GM19240 (cell line): ENCODE measurements at regions not wholly inside any gene's neighbourhood (a gene's known extent, or its start where the extent isn't known, plus 50 kb on each side); places are given as distances from the start of the nearest gene placed in this dataset.

Source experiments
- DNase-seq: peaks from one replicate; pipeline ENCODE4 v3.0.0; 2011; ENCODE audit warnings: low spot score; ENCODE audit not compliant: insufficient read length

DNA sequence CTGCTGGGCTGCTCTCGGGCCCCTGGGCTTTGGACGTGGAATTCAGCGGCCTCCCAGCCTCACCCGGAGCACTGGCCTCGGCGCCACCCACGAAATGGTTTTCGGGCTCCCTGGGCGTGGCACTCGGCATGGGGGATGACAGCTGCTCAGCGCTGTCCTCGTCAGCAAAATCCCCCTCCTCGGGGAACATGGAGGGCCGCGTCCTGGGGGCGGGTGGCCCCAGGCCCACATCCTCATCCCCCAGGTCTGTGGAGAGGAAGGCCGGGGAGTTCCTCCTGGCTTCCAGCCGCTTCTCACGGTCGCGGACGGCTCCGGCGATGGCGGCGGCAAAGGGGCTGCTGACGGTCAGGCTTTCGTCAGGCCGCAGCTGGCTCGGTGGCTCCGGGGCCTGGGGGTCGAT, 88.4 kb downstream of the CTTN start:
- no peak for DNase-seq

DNA sequence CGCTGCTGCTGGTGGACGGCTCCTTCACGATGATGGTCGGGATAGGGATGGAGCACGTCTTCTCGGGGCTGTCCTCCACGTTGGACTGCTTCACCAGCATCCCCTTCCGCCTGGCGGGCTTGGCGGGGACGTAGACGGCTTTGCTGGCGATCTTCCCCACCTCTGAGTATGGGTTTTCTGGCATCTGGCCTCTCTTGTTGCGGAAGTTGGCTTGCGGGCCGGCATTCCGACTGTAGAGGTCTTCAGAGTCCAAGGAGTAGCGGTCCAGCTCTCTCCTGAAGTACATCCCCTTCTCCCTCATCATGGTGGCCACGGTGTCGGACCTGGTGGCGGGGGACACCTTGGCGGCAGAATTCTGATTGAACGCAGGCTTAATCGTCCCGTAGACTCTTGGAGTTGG, 88.8 kb downstream of the CTTN start:
- DNase-seq, result no peak

DNA sequence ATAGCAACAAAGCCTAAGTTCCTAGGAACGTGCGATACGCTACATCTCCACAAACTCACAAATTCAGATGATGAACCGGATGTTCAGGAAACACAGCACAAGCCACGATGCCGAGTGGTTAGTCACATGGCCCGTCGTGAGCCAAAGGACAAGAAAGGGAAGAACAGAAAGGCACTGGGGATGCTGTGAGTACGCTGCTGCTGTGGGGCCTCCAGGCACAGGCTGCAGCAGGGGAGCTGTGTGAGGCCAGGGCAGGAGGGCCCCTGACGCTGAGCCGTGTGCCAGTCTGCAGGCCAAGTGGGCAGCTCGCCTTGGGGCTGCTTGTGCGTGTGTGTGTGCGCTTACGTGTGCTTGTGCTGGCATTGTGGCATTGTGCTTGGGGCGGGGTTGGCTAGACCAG, 89.4 kb downstream of the CTTN start:
- DNase-seq, result no peak

DNA sequence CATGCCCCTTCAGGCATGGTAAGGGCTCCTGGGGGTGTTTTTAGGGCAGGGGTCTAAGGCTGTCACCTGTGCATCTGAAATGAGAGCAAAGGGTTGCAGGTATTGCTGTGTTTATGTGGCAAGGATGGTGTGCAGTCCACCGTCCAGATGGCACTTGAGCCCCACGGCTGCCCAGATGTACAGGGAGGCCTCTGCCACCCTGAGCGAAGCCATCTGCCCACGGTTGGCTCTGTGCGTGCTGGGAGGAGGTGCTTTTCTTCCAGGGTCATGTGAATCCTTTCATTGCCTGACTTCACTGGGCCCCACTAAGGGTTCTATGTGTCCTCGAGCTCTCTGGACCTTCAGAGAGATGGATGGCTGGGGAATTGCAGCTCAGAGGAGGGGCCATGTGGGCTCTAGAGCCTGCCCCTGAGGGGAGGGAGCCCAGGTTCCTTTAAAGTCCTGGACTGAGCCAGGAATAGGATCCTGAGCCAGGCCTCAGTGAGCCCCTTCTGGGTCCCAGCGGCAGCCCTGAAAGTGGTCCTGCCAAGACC, 89.9 kb downstream of the CTTN start:
- DNase-seq, result no peak

DNA sequence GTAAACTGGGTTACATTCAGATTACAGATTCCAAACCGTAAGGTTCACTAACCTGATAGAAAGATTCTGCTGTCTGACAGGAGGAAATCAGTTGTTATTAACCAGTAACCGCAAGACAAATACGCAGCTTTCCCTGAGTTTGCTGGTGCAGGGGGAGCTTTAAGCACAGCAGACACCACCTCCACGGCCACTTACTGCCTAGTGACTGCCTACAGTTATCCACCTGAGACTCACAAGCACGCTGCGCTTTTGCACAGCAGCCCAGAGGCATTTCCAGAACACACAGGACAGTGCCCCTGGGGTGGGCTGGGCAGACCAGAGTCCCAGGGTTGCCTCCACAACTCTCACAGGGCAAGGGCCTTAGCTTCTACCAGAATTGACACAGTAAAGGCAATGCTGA, 90.9 kb downstream of the CTTN start:
- DNase-seq, result no peak

DNA sequence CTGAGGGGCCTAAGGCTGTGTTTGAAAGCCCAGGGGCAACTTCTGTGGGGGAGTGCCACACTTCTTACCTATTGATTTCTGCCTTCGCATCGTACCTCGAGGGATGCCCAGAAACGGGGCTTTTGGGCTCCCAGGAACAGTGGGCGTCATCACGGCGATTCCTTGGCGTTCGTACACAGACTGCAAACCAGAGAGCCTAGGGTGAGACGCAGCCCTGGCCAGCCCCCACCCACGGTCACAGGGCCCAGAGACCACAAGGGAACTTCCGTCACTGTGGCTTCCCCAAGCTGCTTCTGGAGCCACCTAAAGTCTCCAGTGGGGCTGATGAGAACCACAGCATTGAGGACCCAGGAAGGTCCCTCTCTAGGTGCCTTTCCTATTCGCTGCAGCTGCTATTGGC, 91.9 kb downstream of the CTTN start:
- DNase-seq, result no peak

DNA sequence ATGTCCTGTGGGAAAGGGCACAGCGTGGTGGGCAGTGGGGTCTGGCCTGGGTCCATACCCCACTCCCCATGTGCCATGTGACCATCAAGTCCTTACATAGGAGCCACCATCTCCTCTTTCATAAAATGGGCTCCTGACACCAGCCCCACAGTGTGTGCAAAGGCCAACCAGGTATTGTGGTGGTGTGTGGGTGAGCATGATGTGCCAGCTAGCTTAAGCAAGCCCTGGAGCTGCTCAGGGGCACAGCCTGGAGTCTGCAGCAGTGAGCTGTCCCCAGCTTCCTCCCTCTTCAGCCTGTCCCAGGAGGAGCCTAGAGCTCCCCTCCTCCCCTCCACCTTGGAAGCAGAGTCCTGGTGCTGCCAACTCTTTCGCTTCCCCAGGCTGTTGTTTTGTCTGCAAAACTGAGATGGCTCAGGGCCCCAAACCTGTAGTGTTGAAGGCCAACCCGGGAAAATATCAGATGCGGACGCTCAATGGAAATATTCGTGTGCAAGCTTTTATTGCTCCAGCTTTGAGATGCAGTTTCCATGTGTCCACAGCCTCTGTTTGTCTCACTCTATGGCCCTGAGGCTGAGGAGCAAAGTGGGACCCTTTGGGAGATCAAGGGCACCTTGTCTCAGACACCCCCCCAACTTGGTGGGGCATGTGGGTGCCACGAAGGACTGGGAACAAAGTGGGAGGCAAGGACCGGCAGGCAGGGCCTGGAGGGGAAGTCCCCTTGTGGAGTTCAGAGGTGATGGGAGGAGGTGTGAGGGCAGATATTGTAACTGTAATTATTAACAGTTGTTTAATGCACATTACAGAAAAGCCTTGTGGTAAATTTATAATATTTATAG, 92.6 kb downstream of the CTTN start:
- no peak for DNase-seq

DNA sequence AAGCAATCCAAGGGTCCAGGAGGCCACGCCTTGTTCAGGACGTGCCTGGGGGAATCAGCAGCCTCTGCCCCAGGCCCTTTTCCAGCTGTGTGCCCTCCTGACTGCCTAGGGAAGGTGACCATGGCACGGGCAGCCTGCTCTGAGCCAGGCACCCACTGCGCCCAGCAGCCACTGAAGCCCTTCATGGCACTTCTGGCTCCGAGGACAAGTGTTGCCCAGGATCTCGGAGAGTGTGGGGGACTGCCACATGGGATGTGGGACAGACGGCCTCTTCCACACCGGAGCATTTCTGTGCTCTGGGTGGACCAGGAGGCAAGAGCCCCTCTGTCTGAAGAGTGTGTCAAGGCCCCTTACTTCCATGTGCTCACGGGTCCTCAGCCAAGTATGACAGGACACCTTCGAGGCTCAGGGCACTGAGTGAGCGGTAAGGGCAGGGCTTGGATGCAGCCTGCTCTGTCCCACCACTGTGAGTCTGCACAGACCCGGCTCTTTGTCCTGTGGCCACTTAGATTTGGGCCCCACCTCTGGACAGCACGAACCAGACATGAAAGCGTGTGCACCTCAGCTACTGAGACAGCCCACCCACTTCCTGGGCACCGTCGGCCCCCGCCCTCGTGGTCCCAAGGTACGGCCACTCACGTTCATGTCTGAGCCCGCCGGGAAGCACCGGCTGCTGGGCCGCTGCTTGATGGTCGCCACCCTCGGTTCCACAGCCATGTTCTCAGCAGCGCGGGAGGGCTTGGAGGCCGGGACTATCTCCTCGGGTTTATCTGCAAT, 93.6 kb downstream of the CTTN start:
- no peak for DNase-seq

DNA sequence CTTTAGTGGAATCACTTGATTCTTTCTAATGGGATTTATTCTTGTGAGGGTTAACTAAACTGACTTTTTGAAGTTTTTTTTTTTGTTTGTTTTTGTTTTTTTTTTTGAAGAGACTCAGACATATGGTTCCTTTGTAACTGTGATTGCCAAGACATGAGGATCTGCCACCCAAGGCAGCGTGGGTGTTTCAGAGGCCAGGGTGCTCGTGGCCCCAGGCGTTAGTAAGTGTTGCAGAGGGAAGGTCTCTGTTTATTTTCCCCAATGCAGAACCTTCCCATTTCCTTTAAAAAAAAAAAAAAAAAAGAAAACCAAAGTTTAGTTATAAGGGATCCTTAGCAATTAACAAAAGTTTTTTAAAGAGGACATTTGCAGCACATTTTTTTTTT, 94.8 kb downstream of the CTTN start:
- no peak for DNase-seq

DNA sequence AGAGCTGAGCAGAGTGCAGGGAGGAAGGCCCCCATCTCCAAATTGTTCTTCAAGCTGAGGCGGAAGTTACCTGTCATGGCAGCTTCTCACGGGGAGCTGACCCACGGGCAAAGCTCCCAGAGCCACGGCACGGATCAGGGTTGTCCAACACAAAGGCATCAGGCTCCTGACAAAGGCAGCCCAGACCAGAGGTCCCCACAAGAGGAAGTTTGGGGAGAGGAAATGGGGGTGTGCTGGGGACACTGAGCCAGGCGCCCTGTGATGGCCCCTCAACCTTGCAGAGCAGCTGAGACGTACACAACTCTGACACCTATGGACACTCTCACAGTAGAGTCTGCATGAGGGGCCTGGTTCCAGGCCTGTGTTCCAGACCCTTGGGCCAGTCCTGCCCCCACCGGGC, 95.6 kb downstream of the CTTN start:
- no peak for DNase-seq

DNA sequence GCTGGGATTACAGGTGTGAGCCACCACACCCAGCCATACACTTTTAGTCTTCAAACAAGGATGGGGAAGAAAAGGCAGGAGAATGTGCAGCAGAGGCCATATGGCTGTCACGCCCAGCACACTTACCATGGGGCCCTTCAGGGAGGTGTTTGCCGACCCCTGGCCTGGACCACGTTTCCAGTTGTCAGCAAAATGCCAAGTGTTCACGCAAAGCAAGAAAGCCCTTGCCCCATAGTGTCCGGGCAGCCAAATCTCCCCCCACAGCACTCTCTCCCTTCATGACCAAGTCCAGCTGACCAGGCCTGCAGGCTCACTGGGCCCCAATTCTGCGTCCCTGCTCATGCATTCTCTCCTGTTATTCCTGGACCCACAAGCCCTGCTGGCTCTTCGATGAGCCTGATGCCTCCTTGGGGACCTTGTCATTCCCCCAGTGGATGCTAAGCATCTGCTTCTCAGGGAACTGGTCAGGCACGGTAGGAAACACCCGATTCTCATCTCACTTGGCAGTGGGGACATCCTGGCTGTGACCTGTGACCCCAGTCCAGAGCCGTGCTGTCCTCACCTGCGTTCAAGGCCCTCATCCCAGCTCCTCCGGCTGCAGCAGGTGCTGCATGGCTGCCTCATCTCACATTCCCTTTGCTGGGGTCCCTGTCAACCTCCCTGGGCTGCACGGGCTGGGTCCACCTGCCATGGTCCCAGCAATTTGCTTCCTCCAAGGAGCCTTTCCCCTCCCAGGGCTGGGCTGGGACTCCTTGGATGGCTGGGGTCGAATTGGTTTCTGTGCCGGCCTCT, 96.4 kb downstream of the CTTN start:
- DNase-seq, result no peak

DNA sequence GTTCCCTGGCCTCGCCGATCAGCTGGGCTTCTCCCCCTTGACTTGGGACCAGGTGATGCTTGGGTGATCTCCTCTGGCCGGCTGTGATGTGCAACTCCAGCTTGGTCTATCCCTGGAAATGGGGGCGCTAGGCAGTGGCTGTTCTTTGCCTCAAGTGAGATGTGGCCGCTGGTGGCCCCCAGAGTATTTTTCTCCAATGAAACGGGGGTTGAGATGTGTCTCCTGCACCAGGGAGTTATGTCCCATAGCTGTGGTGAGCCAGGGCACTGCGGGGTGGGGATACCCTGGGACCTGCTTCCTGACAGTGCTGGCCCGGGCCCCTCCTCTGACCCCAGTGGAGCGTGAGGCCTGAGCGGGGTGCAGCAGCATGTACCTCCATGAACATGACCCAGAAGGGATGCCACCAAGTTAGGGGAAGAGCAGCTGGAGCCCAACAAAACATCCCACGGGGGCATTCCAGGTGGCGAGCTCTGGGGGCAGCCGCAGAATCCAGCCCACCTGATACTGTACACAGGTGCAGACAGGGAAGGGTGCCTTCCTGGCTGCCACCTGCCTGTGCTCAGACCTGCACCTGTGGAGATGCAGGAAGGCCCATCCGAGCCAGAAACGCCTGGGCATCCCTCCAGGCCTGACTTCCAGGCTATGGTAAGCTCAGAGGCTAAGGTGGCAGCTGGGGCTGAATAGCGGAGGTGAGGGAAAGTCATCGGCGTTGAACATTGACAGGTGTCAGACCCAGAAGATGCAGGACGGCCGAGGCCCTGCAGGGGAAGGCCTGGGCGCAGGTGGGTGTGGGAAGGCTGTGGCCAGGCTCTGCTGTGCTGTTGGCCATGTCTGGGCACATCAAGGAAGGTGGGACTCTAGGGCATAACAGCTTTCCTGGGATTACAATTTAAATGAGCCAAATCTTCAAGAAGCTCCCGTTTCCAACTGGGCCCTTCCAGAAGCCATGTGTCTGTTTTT, 97.3 kb downstream of the CTTN start:
- no peak for DNase-seq

DNA sequence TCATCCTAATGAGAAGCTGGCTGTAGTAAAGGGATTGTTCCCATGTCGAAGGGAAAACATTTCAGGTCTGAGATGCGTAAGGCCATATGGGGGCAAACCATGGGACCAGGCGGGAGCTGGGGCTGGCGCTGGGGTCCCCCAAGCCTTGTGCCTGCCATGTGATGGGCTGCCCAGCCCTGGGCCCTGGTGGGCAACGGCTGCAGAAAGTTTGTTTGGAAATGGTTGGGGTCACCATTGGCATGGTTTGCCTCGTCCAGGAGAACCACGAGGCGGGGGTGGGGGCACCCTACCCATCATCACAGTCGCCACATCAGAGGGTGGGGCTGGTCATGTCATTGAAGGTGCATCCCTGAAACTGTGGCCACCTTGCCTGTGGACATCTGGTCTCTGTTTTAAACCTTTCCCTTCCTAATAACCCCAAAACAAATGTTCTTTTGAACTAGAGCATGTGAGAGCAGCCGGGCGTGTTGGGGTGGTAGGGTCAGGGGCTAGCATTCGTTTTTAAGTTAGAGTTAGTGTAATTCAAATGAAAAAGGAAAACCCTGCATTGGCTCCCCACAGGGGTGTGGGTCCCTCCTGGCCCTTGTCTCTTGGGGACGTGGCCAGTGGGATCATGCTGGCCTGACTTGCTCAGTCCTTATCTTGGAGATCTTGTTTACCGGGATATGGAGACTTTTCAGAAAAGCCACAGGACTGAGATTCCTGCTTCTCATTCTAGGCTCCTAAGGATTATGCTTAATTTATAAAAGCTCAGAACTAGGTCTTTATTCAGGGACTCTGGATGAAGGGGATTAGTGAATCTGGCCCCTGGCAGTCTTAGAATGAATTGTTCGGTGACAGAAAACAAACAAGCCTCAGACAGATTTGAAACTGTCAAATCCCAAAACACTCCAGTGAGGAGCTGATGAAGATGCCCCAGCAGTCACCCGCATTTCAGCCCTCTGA, 98.5 kb downstream of the CTTN start:
- DNase-seq, result no peak

DNA sequence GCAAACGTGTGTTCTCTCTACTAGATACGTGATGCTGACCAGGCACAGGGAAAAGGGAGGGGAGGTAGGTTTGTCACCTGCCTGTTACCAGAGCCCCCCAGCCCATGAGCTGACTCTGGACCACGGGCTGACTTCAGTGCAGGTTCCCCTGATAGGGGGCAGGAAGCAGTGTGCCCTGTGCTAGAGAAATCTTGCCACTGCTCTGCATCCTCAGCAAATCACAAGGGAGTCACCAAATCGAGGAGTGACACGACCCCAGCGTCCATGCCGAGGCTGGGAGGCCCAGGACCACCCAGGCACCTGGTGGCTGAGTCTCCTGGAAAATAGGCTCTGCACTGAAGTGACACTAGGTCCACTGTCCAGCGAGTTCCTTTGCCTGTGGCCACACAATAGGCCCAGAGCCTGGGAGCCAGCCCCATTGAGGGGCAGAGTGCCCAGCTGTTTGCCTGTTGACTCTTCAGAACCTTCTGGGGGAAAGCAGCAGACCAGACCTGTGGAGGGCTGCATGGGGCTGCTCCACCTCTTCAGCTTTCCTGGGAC, 99.3 kb downstream of the CTTN start:
- no peak for DNase-seq

DNA sequence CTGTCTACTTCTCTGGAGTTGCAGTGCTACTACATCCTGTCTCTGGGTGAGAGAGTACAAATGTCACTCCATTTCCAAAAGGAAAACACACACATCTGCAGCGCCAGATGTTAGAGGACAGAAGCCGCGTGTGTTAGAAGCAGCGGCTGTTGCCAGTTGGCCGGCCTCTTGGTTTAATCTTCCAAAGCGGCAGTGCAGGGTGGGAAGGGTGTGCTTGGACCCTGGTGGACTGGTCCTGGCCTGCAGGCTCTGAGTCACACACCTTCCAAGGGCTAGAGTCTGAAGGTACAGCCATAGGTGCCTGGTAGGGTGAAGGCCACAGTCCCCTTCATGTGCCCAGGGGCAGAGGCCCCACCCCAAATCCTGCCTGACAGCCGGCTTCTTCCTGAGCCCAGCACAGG, 99.8 kb downstream of the CTTN start:
- DNase-seq, result no peak

DNA sequence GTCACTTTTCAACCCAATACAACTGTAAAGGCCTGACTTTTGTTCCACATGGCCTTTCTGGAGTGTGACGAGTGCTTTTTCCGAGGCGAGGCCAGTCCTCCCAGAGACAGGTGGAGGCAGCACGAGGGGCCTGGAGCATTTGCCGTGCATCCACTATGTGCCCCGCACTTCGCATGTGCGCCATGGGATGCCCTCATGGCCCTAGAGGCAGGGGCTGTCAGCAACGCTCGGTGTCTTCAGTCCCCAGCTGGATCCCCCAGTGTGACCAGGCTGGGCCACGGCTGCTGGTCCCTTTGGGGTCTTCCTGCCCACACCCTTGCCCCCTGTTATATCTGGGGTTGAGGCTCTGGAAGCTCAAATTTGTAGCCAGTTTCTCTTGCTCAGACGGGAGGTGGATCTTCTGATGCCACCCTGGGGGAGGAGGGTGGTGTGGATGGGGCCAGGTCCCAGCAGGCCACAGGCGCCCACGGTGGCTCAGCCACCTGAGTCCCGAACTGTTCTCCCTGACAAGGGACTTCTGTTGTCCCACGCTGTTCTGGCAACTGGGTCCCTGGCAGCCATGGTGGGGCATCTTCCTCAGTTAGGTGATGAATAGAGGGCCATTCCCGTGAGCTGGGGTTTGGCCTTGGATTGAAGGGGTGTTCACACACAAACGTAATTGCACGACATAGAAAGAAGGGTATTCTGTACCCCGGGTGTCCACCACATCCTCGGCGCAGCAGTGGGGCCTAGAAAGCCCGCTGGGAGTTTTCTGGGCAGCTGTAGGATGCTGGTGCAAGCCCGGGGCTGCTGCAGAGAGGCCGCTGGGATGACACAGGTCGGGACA, 100.9 kb downstream of the CTTN start:
- no peak for DNase-seq

DNA sequence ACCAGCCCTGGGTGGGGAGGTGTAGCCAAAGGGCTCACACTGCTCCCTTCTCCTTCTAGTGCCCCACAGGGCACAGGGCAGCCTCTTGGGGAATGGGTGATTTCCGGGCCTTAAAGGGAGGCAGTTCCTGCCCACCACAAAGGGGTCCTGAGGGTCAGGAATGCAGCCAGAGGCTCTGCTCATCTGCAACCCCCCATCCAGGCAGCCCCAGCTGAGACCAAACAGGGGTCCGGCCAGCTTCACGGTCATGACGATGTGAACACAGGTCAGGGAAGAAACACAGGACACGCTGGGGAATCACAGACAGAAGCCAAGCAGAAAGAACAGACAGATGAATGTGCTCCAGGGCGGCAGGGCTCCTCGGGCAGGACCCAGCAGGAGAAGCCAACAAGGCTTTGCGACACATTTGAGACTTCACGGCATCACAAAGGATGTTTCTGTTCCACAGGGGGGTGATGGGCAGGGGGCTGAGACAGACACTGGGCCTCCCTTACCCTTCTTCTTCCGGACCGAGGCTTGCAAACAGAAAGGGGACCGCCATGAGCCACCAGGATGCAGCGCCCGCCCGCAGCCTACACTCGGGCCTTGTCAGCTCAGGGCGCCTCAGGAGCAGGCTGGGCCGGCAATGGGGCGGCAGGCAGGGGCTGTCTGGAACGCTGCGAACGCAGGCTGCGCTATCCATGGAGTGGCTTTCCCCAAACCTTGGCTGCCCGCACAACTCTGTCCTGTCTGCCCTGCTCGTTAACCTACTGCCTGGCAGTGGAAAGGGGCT, 101.9 kb downstream of the CTTN start:
- no peak for DNase-seq
